Testis (tissue), 2 donors: ENCODE measurements at regions not wholly inside any gene's neighbourhood (a gene's known extent, or its start where the extent isn't known, plus 50 kb on each side); places are given as distances from the start of the nearest gene placed in this dataset.

Source experiments
- POLR2A ChIP-seq: fragments of 450-650 bp; IDR thresholded peaks from one replicate; pipeline ENCODE4 v1.6.1; 2017; ENCODE audit warnings: antibody characterized with exemption, mild to moderate bottlenecking, moderate library complexity
- TF ChIP-seq, protein P1 (sequence below), 3 experiments: fragments of 450-650 bp in 2 of 3; fragments of 200-600 bp in 1 of 3; sonication (generic) in 1 of 3; IDR thresholded peaks; one replicate each; pipeline ENCODE4 v1.5.1; 2016 to 2019; ENCODE audit warnings: antibody characterized with exemption in 3 of 3, mild to moderate bottlenecking in 2 of 3, moderate library complexity in 1 of 3

- TF ChIP-seq, protein P1, sequence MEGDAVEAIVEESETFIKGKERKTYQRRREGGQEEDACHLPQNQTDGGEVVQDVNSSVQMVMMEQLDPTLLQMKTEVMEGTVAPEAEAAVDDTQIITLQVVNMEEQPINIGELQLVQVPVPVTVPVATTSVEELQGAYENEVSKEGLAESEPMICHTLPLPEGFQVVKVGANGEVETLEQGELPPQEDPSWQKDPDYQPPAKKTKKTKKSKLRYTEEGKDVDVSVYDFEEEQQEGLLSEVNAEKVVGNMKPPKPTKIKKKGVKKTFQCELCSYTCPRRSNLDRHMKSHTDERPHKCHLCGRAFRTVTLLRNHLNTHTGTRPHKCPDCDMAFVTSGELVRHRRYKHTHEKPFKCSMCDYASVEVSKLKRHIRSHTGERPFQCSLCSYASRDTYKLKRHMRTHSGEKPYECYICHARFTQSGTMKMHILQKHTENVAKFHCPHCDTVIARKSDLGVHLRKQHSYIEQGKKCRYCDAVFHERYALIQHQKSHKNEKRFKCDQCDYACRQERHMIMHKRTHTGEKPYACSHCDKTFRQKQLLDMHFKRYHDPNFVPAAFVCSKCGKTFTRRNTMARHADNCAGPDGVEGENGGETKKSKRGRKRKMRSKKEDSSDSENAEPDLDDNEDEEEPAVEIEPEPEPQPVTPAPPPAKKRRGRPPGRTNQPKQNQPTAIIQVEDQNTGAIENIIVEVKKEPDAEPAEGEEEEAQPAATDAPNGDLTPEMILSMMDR (IDR thresholded peaks at IDR 0.05) = no peak
- no peak for TF ChIP-seq POLR2A
Observed at GRCh38 chr3:159925248-159925647, 63.4 kb upstream of the IL12A start.
